PC-9 (cell line): ENCODE measurements at regions not wholly inside any gene's neighbourhood (a gene's known extent, or its start where the extent isn't known, plus 50 kb on each side); places are given as distances from the start of the nearest gene placed in this dataset.

ENCODE experiments used
- EZH2 ChIP-seq: fragments of 200-600 bp; sonication (generic); IDR thresholded peaks from 2 replicates; pipeline ENCODE4 v1.8.0; 2017; ENCODE audit warnings: antibody characterized with exemption, low read depth
- TF ChIP-seq, protein P1 (sequence below): fragments of 200-600 bp; sonication (generic); conservative IDR thresholded peaks from 2 replicates; pipeline ENCODE4 v1.6.1; 2017; ENCODE audit warnings: mixed run types, antibody characterized with exemption, mild to moderate bottlenecking, moderate library complexity

DNA sequence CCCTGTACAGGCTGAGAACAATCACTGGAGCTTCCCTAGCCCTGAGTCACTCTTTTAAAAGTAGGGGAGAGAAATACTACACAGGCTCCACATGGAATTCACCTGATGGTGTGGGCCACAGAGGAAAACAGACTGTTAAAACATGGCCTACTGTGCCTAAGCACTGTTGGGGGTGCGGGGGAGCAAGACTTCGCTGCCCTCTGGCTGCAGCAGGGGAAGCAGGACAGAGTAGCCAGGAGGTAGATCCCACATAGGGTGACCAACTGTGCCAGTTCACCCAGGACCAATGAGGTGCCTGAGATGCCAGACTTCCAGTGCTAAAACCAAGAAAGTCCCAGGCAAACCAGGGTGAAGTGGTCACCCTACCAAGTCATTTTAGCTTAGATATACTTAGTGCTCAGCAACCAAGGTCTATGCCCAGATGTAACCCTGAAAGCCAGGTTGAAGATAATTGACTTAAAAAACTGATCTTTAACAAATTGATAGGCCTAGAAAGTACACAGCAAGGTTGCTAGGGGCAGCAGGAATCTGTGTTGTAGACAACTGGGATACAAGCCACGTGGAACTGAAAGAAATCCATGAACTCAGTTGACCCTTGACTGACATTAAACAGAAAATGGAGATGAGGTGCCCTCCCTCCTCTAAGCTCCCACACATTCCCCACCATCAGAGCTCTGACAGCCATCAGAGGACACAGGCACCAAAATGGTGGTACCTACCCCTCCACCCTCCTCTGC, 344.2 kb upstream of the PPP2R3A start:
- TF ChIP-seq, protein P1, sequence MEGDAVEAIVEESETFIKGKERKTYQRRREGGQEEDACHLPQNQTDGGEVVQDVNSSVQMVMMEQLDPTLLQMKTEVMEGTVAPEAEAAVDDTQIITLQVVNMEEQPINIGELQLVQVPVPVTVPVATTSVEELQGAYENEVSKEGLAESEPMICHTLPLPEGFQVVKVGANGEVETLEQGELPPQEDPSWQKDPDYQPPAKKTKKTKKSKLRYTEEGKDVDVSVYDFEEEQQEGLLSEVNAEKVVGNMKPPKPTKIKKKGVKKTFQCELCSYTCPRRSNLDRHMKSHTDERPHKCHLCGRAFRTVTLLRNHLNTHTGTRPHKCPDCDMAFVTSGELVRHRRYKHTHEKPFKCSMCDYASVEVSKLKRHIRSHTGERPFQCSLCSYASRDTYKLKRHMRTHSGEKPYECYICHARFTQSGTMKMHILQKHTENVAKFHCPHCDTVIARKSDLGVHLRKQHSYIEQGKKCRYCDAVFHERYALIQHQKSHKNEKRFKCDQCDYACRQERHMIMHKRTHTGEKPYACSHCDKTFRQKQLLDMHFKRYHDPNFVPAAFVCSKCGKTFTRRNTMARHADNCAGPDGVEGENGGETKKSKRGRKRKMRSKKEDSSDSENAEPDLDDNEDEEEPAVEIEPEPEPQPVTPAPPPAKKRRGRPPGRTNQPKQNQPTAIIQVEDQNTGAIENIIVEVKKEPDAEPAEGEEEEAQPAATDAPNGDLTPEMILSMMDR = no peak
- TF ChIP-seq EZH2 = no peak
